ENCODE measurements at regions not wholly inside any gene's neighbourhood (a gene's known extent, or its start where the extent isn't known, plus 50 kb on each side); places are given as distances from the start of the nearest gene placed in this dataset.

DNA sequence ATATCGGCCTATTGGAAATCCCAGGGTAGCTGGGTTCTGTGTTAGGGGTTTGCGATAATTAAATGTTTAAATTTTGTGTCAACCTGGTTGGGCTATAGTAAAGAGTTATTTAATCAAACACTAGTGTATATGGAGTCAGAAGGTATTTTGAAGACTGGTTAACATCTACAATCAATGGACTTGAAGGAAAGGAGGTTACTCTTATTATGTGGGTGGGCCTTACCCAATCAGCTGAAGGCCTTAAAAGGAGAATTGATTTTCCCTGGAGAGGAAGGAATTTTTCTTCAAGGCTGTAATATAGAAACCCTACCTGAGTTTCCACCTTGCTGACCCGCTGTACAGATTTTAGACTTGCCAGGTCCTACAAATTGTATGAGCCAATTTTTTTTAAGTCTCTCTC lies 411.4 kb downstream of the IRX1 start:
- H3K27ac Mint-ChIP-seq, result no peak overlapping the region
- H3K27me3 Mint-ChIP-seq (ENCODE audit: low read depth), result peaks cover 2% of the 10 kb centered on the region; the same call in 1 of the 2 replicates
- no peak overlapping the region for H2BK15ac ChIP-seq (ENCODE audit: low read depth, low read length)
- H3K18ac ChIP-seq (ENCODE audit: insufficient read length, low read depth, low read length), result no peak overlapping the region
- no peak overlapping the region for H3K56ac ChIP-seq (ENCODE audit: insufficient read length, low read depth, low read length)
- H3K4me3 Mint-ChIP-seq, result no peak overlapping the region
- no peak overlapping the region for H3K9ac ChIP-seq (ENCODE audit: extremely low read depth, insufficient read length, low read length)
- H2BK120ac ChIP-seq (ENCODE audit: low read depth, low read length, poor library complexity, severe bottlenecking), result no peak overlapping the region
- no peak overlapping the region for H2BK5ac ChIP-seq (ENCODE audit: insufficient read length, low read length)
- H3K14ac ChIP-seq (ENCODE audit: insufficient read depth, low read length), result no peak overlapping the region
- WGBS (ENCODE audit: extremely low coverage, insufficient read length, low lambda C conversion rate), result no CpG with 5 or more reads among the region's 3 CpGs
- H2AK5ac ChIP-seq (ENCODE audit: insufficient read length, low read length), result no peak overlapping the region
- no peaks in the 10 kb centered on the region for H4K20me1 ChIP-seq (ENCODE audit: control insufficient read depth, insufficient read depth, insufficient read length)
- H3K23ac ChIP-seq (ENCODE audit: insufficient read length, low read depth, low read length), result no peak overlapping the region
- no peak overlapping the region for H3K4ac ChIP-seq (ENCODE audit: low read depth, low read length)
- H3K4me2 ChIP-seq (ENCODE audit: insufficient read depth, insufficient read length, low read length), result no peak overlapping the region
- H2AFZ ChIP-seq (ENCODE audit: low read length), result no peak overlapping the region
- no peaks in the 10 kb centered on the region for H3K27me3 ChIP-seq (ENCODE audit: insufficient read depth, low read length)
- no peak overlapping the region for H3K27ac ChIP-seq (ENCODE audit: insufficient read length, low read depth, low read length)
- H4K91ac ChIP-seq (ENCODE audit: insufficient read length, low read depth, low read length), result no peak overlapping the region
- TF ChIP-seq, protein P1, sequence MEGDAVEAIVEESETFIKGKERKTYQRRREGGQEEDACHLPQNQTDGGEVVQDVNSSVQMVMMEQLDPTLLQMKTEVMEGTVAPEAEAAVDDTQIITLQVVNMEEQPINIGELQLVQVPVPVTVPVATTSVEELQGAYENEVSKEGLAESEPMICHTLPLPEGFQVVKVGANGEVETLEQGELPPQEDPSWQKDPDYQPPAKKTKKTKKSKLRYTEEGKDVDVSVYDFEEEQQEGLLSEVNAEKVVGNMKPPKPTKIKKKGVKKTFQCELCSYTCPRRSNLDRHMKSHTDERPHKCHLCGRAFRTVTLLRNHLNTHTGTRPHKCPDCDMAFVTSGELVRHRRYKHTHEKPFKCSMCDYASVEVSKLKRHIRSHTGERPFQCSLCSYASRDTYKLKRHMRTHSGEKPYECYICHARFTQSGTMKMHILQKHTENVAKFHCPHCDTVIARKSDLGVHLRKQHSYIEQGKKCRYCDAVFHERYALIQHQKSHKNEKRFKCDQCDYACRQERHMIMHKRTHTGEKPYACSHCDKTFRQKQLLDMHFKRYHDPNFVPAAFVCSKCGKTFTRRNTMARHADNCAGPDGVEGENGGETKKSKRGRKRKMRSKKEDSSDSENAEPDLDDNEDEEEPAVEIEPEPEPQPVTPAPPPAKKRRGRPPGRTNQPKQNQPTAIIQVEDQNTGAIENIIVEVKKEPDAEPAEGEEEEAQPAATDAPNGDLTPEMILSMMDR (conservative IDR thresholded peaks at IDR 0.05), result no peak
- H3K36me3 Mint-ChIP-seq (ENCODE audit: insufficient read depth in 1 of 3, low read depth in 3 of 3), result 0 out of 7 replicates have a peak, but pooled peaks cover 0 to 2% (median 0%) of the 10 kb centered on the region in 3 experiments
- no peak for DNase-seq
- H4K8ac ChIP-seq (replicated peaks; ENCODE audit: insufficient read length, low read depth, low read length), result no peak overlapping the region
- H3K4me1 ChIP-seq (ENCODE audit: insufficient read depth, low read length), result no peaks in the 10 kb centered on the region
- H2BK20ac ChIP-seq (ENCODE audit: low read depth, low read length, poor library complexity, severe bottlenecking), result no peak overlapping the region
- no peak overlapping the region for H3T11ph ChIP-seq (ENCODE audit: low read length)
- H3K9me3 Mint-ChIP-seq, result no peaks in the 10 kb centered on the region
- no peaks in the 10 kb centered on the region for H3K9me3 ChIP-seq (ENCODE audit: control insufficient read depth, low read depth, low read length)
- H3K79me2 ChIP-seq (ENCODE audit: insufficient read depth, low read length), result no peaks in the 10 kb centered on the region
- no peak overlapping the region for H2BK12ac ChIP-seq (ENCODE audit: insufficient read length, low read depth, low read length)
- no peaks in the 10 kb centered on the region for H3K79me1 ChIP-seq (ENCODE audit: insufficient read depth, low read depth, low read length, poor library complexity, severe bottlenecking)
- no peak overlapping the region for H4K5ac ChIP-seq (ENCODE audit: insufficient read length, low read depth, low read length)
- H3K4me1 Mint-ChIP-seq, result no peaks in the 10 kb centered on the region
- no peaks in the 10 kb centered on the region for H3K23me2 ChIP-seq (ENCODE audit: insufficient read length, low read depth, low read length, poor library complexity, severe bottlenecking)

All from H9 (cell line).